ENCODE measurements at regions not wholly inside any gene's neighbourhood (a gene's known extent, or its start where the extent isn't known, plus 50 kb on each side); places are given as distances from the start of the nearest gene placed in this dataset.

GRCh38 chr13:50549221-50549942, 294.1 kb downstream of the DLEU7 start:
- TF ChIP-seq EZH2phosphoT487 (IDR thresholded peaks at IDR 0.05; ENCODE audit: low read depth, severe bottlenecking, unreplicated experiment): no peak
- TF ChIP-seq, protein P1, sequence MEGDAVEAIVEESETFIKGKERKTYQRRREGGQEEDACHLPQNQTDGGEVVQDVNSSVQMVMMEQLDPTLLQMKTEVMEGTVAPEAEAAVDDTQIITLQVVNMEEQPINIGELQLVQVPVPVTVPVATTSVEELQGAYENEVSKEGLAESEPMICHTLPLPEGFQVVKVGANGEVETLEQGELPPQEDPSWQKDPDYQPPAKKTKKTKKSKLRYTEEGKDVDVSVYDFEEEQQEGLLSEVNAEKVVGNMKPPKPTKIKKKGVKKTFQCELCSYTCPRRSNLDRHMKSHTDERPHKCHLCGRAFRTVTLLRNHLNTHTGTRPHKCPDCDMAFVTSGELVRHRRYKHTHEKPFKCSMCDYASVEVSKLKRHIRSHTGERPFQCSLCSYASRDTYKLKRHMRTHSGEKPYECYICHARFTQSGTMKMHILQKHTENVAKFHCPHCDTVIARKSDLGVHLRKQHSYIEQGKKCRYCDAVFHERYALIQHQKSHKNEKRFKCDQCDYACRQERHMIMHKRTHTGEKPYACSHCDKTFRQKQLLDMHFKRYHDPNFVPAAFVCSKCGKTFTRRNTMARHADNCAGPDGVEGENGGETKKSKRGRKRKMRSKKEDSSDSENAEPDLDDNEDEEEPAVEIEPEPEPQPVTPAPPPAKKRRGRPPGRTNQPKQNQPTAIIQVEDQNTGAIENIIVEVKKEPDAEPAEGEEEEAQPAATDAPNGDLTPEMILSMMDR (IDR thresholded peaks at IDR 0.05; ENCODE audit: poor library complexity): no peak

Data from hepatocyte (in vitro differentiated cells).